ENCODE measurements at regions not wholly inside any gene's neighbourhood (a gene's known extent, or its start where the extent isn't known, plus 50 kb on each side); places are given as distances from the start of the nearest gene placed in this dataset.
"Not testable (repeated sequence)": the region's sequence is repeated elsewhere in the genome, so short reads cannot be mapped to it uniquely, and the experiment has no call there.

DNA sequence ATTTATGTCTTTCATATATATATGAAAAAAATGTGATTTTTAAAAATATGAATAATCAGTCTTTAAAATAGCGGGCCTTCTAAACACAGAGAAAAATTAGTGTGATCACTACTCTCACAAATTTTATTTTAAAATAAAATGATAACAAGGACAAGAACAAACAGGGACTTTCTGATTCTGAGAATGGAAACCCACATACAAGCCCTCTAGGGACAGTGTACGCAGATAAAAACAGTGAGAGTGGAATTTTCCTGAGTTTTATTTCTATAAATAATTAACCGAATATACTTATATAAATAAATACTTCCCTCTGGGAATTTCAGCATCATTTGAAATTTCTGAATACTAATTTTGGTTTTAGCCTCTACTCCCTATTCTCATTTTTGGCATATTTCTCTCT, 201.4 kb upstream of the CBLB start:
- no peak for DNase-seq (ENCODE audit: low read depth in 2 of 3, low spot score in 2 of 3)

DNA sequence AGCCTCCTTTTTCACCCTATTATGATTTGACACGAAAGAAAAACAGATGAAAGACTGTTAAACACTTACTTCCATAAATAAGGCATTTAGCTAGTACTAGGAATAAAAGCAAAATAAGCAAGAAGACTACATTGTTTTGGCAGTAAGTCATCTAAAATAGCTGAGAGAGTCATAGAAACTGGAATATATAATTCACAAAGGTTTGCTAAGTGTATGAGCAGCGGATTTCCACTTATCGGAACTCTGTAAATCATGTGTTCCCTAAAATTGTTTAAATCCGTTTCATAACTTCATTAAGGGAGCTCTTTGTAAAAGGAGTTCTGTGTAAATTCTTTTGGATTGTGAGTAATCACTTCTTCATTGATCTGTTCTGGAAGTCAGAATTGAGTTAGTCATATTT, 202.5 kb upstream of the CBLB start:
- no peak for DNase-seq (ENCODE audit: low read depth in 2 of 3, low spot score in 2 of 3)

DNA sequence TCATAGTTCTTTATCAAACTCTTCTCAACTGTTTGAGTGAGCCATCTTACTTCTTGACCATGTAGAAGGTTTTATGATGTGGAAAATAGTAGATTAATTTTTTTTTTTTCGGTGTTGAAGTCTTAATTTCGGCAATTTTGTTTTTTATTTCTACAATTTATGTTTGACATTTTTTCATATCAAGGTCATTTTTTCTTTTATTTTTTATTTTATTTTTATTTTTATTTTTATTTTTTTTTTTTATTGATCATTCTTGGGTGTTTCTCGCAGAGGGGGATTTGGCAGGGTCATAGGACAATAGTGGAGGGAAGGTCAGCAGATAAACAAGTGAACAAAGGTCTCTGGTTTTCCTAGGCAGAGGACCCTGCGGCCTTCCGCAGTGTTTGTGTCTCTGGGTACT, 203.8 kb upstream of the CBLB start:
- DNase-seq (ENCODE audit: low read depth in 2 of 3, low spot score in 2 of 3) = not testable (repeated sequence)

DNA sequence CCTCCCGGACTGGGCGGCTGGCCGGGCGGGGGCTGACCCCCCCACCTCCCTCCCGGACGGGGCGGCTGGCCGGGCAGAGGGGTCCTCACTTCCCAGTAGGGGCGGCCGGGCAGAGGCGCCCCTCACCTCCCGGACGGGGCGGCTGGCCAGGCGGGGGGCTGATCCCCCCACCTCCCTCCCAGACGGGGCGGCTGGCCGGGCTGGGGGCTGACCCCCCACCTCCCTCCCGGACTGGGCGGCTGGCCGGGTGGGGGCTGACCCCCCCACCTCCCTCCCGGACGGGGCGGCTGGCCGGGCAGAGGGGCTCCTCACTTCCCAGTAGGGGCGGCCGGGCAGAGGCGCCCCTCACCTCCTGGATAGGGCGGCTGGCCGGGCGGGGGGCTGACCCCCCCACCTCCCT, 205.0 kb upstream of the CBLB start:
- DNase-seq (ENCODE audit: low read depth in 2 of 3, low spot score in 2 of 3) = not testable (repeated sequence)

DNA sequence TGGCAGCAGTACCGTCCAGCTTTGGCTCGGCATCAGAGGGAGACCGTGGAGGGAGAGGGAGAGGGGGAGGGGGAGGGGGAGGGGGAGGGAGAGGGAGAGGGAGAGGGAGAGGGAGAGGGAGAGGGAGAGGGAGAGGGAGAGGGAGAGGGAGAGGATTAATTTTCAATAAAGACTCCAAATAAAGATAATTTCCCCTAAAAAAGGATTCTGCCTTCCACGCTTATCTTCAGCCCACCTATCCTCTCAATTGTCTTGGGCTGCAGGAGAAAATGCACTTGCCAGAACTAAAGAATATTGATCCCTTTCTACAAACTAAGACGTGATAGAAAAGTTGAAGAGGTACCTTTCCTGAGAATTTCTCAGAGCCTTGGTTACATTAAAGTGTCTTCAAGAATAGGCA, 206.9 kb upstream of the CBLB start:
- DNase-seq (ENCODE audit: low read depth in 2 of 3, low spot score in 2 of 3) = not testable (repeated sequence)

DNA sequence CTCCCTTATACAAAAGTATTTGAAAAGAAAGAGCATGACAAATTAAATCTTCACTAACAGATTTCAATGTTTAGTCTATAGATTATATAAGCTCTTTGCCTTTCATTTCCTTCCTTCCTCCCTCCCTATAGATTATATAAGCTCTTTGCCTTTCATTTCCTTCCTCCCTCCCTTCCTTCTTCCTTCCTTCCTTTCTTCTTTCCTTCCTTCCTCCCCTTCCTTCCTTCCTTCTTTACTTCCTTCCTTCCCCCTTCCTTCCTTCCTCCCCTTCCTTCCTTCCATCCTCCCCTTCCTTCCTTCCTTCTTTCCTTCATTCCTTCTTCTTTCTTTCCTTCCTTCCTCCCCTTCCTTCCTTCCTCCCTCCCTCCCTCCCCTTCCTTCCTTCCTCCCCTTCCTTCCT, 209.8 kb upstream of the CBLB start:
- DNase-seq (ENCODE audit: low read depth in 2 of 3, low spot score in 2 of 3) = no peak

DNA sequence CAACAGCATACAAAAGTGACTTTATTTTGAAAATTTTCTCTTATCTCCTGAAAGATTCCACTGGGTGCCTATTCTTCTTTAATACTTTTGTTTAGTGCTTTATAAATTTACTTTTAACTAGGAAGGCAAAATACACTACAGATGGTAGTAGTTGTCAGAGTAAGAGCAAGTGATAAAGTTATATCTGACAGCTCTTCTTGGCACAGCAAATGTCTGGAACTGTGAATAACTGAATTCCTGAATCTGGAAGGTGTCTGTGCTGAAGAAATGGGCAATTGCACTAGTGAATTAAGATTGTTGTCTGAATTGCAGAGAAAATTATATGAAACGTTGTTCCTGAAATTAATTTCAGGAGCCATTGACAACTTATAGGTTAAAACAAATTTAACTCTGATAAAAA, 213.8 kb upstream of the CBLB start:
- no peak for DNase-seq (ENCODE audit: low read depth in 2 of 3, low spot score in 2 of 3)

DNA sequence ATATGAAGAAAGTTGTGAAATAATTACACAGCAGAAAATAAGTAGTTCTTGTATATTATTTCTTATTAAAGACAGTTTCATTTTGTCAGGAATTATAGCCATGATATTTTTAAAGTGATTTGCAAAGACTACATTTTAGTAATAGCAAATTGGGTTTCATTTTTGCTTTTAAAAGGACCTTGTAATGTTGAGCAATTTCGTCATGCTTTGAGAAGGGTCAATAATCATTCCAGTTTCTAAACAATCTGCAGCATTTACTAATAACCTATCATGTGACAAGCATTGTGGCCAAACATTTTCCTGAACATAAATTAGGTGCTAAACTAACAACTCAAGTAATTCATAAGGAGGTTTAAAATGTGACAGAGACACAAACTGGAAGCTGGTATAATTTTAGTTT, 214.4 kb upstream of the CBLB start:
- no peak for DNase-seq (ENCODE audit: low read depth in 2 of 3, low spot score in 2 of 3)

DNA sequence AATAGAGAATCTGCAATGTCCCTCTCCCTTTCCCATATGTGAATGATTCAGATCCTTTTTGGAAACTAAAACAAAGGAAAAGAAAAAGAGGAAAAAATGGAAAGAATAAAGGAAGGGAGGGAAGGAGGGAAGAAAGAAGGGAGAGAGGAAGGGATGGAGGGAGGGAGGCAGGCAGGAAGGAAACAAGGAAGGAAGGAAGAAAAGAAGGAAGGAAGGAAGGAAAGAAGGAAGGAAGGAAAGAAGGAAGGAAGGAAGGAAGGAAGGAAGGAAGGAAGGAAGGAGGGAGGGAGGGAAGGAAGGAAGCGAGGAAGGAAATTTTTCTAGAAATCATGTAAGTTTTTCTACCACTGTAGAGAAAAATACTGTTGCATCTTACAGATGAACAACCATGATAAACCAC, 215.0 kb upstream of the CBLB start:
- DNase-seq (ENCODE audit: low read depth in 2 of 3, low spot score in 2 of 3) = no peak

DNA sequence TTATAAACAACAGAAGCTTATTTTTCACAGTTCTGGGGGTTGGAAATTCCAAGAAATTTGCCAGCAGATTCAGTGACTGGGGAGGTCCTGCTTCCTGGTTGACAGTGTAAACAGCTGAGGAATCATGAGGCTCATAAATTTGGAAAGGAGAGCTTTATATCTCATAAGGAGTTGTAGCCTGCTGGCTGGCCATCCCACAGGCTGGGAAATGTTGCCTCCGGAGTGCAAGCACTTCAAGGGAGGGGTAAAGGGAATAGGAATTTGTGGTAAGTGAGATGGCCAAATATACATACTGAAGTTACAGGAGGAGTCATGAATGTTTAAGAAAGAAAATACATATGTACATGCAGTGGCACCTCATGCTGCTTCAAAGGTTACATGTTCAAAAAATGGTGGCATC, 217.2 kb upstream of the CBLB start:
- DNase-seq (ENCODE audit: low read depth in 2 of 3, low spot score in 2 of 3) = no peak

DNA sequence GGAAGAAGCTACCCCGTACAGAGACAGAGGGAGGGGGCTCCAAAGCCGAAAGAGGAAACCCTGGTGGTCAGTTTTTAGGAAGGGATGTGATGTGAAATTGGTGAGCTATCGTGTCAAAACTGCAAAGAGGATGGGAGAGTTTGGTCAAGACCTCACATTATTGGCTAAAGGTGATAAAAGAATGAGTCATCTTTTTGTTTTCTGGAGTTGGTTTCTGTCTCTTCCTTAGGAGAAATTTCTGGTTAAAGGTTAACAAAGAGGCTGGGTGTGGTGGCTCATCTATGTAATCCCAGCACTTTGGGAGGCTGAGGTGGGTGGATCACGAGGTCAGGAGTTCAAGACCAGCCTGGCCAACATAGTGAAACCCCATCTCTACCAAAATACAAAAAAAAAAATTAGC, 217.8 kb upstream of the CBLB start:
- no peak for DNase-seq (ENCODE audit: low read depth in 2 of 3, low spot score in 2 of 3)

DNA sequence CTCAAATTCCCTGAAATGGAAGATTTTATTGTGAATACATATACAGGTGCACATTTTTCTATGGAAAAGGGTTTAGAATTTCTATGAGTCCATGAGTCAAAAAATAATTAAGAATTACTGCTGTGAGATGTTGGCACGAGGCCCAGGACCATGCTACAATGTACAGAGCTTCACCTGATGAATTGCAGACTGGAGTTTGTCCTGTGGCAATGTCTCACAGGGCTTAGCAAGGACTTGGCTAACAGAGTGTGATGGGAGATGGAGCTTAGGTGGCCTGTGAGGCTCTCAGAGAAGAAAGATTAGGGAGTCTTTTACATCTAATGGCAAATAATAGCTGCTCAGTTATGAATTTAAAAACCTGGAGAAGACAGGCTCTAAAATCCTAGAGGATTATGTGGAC, 219.5 kb upstream of the CBLB start:
- DNase-seq (ENCODE audit: low read depth in 2 of 3, low spot score in 2 of 3) = no peak

DNA sequence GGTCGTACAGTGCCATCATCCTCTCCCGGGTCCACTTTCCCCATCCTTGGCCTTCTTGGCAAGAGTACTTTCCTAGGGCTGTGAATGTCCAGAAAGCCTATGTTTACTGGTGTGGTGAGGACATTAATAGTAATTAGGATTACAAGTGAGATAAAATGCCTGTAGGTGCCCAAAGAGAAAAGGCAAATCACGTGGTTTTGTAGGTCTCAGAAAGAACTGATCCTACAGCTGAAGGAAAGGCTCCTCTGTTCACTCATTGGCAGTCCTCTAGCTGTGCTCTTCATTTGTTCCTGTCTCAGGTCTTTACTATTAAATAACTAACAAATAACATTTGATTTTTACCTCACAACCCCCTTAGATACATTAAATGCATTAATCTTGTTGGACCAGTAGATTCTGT, 220.1 kb upstream of the CBLB start:
- DNase-seq (ENCODE audit: low read depth in 2 of 3, low spot score in 2 of 3) = no peak

DNA sequence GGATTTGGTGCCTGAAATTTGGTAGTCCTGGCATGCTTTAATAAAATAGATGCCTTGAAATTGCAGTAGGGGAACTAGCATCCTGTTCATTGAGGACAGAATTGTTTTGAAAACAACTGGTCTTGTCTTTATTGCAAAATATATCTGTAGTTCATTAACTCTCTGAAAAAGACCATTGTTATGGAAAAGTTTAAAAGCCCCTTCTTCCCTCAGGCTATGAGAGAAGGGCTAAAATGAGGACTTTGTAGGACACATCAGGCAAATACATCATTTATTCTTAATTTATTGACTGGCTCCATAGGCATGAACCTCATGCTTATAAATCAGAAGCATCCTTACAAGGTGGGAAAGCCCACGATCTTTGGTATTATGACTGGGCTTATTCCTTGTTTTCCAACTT, 221.0 kb upstream of the CBLB start:
- DNase-seq (ENCODE audit: low read depth in 2 of 3, low spot score in 2 of 3) = no peak

DNA sequence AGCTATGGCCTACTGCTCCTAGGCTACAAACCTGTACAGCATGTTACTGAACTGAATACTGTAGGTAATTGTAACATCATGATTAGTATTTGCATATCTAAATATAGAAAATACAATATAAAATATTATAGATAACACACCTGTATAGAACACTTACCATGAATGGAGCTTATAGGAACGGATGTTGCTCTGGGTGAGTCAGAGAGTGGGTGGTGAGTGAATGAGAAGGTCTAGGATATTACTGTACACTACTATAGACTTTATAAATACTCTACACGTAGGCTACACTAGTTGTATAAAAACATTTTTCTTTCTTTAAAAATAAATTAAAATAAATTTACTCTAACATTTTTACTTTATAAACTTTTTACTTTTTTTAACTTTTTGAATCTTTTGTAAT, 224.0 kb upstream of the CBLB start:
- no peak for DNase-seq (ENCODE audit: low read depth in 2 of 3, low spot score in 2 of 3)

DNA sequence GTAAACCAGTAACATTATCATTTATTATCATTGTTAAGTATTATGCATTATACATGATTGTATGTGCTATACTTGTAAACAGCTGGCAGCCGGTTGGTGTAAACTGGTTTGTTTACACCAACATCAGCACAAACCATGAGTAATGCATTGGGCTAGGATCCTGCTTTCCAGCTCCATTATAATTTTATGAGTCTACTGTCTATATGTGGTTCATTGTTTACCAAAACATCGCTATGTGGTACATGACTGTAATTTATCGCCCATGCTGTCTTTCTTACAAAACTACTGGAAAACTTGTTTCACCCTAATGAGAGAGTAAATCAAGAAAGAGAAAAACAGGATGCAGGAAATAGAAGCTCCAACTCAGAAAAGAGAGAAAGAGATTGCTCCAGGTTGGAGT, 224.8 kb upstream of the CBLB start:
- no peak for DNase-seq (ENCODE audit: low read depth in 2 of 3, low spot score in 2 of 3)

DNA sequence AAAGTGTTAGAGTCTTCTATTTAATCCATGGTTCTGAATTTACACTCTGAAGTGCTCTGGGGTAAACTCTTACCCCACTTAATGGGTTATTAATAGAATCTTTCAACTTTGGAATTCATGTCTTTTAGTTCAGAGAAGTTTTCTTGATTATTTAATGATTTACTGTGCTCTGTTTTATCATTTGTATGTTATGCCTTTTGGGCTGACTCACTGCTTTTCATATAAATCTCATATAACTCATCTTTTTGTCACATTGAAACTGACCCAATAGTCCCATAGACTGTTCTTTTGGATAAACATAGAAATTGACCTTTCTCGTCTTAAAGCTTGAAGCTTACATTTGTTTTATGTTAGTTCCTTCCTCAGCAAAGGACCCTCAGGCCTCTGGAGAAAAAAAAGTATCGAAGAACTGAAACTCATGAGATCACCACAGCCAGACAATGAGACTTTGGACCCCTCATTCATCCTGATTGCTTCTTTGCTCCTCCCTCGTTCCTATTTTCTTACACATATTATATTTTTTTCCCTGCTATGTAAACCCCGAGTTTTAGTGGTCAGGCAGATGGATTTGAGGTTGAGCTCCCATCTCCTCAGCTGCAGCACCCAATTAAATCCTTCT, 229.1 kb upstream of the CBLB start:
- no peak for DNase-seq (ENCODE audit: low read depth in 2 of 3, low spot score in 2 of 3)

DNA sequence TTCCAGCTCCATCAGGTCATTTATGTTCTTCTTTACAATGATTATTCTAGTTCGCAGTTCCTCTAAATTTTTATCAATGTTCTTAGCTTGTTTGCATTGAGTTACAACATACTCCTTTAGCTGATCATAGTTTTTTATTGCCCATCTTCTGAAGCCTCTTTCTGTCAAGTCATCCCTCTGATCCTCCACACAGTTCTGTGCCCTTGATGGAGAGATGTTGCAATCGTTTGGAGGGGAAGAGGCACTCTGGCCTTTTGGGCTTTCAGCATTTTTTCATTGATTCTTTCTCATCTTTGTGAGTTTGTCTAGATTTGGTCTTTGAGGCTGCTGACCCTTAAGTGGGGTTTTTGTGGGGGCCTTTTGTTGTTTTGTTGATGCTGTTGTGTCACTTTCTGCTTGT, 234.6 kb upstream of the CBLB start:
- DNase-seq (ENCODE audit: low read depth in 2 of 3, low spot score in 2 of 3) = no peak

DNA sequence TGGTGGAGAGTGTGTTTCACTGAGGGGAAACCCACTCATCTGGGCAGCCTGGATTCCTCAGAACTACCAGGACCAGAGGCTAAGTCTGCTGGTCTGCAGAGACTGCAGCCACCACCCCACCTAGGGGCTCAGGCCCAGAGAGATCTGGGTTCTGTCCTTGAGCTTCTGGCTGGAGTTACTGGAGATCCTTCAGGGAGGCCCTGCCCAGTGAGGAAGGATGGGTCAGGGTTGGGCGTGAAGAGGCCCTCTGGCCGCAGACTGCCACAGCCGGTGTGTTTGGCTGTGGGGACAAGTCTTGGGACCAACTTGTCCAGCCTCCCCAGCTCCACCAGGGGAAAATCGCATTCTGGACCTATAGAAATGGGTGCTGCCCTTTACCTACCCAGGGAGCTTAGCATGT, 235.3 kb upstream of the CBLB start:
- DNase-seq (ENCODE audit: low read depth in 2 of 3, low spot score in 2 of 3) = no peak

DNA sequence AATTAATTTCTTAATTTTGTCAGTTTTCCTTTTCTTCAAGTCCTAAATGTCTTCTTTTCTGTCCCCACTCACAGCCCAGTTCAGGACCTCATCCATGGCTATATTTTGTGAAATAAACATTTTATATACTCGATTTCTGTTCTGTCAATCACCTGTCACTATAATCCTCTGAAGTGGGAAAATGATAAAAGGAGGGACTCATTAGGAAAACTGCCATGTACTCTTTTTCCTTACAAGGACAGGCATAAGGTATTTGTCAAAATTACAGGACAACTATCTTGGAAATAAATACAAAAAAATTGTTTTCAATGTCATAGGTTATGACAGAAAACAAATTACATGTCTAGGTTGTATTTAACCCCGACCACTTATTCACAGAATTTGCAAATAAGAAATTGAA, 240.1 kb upstream of the CBLB start:
- DNase-seq (ENCODE audit: low read depth in 2 of 3, low spot score in 2 of 3) = no peak

DNA sequence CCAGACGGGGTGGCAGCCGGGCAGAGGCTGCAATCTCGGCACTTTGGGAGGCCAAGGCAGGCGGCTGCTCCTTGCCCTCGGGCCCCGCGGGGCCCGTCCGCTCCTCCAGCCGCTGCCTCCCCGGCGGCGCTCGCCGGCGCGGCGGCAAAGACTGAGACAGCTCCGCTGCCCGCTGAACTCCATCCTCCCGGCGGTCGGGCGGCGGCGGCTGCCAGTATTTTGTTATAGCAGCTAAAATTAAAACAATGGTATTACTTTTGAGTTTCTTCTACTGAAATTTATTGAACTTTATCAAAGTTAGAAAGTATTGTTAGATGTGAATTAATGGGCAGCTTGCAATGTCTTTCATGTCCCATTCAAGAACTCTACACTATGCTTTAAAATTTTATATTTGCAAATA, 243.7 kb upstream of the CBLB start:
- not testable (repeated sequence) for DNase-seq (ENCODE audit: low read depth in 2 of 3, low spot score in 2 of 3)

DNA sequence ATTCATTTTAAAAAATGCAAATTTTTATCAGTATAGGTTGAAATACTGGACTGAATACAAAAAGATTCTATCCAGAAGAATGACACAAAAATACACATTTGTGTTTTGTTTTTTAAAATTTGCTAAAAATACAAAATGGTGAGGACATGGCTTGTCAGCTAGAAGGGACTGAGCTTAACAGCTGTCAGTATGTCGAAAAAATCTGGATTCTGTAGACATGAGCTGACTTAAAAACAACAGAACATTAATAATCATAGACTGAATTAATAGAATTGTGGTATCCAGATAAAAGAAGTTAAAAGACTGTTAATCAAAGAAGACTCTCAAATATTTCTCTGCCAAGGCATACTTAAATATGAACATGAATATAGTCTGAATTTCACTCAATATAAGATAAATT, 244.9 kb upstream of the CBLB start:
- DNase-seq (ENCODE audit: low read depth in 2 of 3, low spot score in 2 of 3) = no peak

DNA sequence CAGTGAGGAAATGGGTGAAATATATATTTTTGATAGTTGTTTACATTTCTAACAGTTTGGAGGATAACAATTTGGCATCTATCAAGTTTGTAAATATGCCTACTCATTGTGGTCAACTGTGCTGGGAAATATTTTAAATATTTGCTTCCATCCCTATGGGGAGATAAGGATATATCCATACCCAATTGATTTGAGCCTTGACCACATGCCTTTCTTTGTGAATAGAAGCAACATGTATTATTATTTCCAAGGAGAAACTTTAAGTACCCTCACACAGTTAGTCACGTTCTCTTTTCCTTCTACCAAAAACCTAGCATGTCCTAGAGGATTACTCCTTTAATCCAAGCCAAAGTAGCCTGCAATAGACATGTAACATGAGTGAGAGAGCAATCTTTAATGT, 245.4 kb upstream of the CBLB start:
- no peak for DNase-seq (ENCODE audit: low read depth in 2 of 3, low spot score in 2 of 3)

DNA sequence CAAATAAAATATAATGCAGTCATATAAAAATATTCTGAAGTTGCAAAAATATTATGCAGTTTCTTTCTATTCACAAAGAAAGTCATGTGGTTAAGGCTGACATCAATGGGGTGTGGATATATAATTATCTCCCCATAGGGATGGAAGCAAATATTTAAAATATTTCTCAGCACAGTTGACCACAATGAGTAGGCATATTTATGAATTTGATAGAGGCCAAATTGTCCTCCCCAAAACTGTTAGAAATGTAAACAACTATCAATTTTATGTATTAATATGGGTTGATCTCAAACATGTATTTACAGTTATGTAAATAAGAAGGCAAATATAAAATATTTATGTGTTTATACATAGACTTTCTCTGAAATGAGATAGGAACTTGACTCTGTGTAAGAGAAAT, 246.0 kb upstream of the CBLB start:
- no peak for DNase-seq (ENCODE audit: low read depth in 2 of 3, low spot score in 2 of 3)
